Esophagus squamous epithelium (tissue), 4 donors: ENCODE measurements at regions not wholly inside any gene's neighbourhood (a gene's known extent, or its start where the extent isn't known, plus 50 kb on each side); places are given as distances from the start of the nearest gene placed in this dataset.

Source experiments
- CTCF ChIP-seq, 6 experiments: fragments of 450-650 bp in 4 of 6; fragments of 200-600 bp in 2 of 6; sonication (generic) in 2 of 6; IDR thresholded peaks; one replicate each; pipeline ENCODE4 v1.5.1; 2016 to 2019; ENCODE audit warnings: antibody characterized with exemption in 6 of 6, mild to moderate bottlenecking in 4 of 6, moderate library complexity in 4 of 6
- POLR2A ChIP-seq, 4 donors: fragments of 450-650 bp; IDR thresholded peaks; one replicate each; pipeline ENCODE4 v1.6.1; 2017; ENCODE audit warnings: antibody characterized with exemption in 4 of 4, mild to moderate bottlenecking in 4 of 4, moderate library complexity in 3 of 4

GRCh38 chrX:40333344-40333743 is 235.6 kb upstream of the BCOR start:
- TF ChIP-seq POLR2A (IDR thresholded peaks at IDR 0.05) (no peak), CTCF (IDR thresholded peaks at IDR 0.05) (no peak)
